ENCODE measurements at regions not wholly inside any gene's neighbourhood (a gene's known extent, or its start where the extent isn't known, plus 50 kb on each side); places are given as distances from the start of the nearest gene placed in this dataset.
"Not testable (repeated sequence)": the region's sequence is repeated elsewhere in the genome, so short reads cannot be mapped to it uniquely, and the experiment has no call there.

DNA sequence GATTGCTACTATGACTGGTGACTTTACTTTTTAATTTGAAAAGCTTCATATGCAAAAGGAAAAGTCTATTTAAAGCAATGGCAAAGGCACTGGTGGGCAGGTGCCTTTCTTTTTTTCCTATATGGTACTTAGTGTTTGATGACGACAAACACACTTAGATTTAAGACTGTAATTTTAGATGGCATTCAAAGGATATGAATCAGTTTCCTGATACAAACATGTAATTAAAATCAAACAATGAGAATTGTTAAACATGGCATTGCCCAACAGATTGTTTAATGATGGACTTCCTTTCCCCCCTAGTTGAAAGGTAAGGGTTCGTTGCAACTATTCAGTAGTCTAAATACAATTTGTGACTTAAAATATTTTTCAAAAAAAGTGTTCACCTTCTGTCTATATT lies 106.5 kb upstream of the SEMA3C start:
- Mint-ChIP-seq H3K4me3 (no peak overlapping the region), H3K27ac (no peak overlapping the region)

DNA sequence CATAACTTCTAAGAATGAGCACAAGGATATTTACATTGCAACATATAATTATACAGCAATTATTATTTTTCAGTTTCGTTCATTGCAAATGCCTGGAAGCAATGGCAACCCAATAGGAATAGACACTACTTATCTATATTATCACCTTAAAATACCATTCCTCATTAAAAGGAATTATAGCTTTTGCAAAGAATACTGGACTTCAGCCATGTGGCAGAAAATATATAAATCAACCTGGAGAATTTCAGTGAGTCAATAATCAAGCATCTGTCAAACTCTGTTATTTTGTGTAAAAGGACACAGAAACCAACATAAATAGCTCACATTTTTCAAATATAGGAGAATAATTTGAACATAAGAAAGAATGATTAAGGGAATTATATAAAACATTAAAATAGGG lies 96.1 kb upstream of the SEMA3C start:
- no peak overlapping the region for H3K27ac Mint-ChIP-seq
- H3K4me1 Mint-ChIP-seq: no peaks in the 10 kb centered on the region
- H3K4me3 Mint-ChIP-seq: no peak overlapping the region
- H3K27me3 Mint-ChIP-seq: no peaks in the 10 kb centered on the region
- H3K36me3 Mint-ChIP-seq: no peaks in the 10 kb centered on the region
- no peaks in the 10 kb centered on the region for H3K9me3 Mint-ChIP-seq
- DNase-seq: no peak

More for the DNA sequence above, 106.5 kb upstream of the SEMA3C start:
- Mint-ChIP-seq H3K36me3 (no peaks in the 10 kb centered on the region), H3K4me1 (no peaks in the 10 kb centered on the region), H3K27me3 (no peaks in the 10 kb centered on the region), H3K9me3 (no peaks in the 10 kb centered on the region)
- no peak for DNase-seq

DNA sequence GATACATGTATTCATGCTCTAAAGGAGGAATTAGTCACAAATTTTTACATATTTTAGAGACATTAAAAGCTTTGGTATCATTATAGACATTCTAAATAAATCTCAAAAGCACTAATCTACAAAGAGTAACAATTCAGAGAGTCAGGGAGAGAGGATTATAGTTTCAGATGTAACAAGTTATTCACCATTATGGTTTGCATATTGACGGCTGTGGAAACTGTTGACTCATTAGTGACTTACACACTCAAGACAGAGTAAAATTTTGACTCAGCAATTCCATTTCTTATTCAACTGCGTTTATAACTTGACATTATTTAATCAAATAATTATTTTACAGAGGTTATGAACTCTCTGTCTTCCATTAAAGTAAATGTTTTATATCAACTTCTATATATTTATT lies 95.4 kb upstream of the SEMA3C start:
- Mint-ChIP-seq H3K36me3 (no peaks in the 10 kb centered on the region), H3K4me1 (no peaks in the 10 kb centered on the region), H3K4me3 (no peak overlapping the region)

DNA sequence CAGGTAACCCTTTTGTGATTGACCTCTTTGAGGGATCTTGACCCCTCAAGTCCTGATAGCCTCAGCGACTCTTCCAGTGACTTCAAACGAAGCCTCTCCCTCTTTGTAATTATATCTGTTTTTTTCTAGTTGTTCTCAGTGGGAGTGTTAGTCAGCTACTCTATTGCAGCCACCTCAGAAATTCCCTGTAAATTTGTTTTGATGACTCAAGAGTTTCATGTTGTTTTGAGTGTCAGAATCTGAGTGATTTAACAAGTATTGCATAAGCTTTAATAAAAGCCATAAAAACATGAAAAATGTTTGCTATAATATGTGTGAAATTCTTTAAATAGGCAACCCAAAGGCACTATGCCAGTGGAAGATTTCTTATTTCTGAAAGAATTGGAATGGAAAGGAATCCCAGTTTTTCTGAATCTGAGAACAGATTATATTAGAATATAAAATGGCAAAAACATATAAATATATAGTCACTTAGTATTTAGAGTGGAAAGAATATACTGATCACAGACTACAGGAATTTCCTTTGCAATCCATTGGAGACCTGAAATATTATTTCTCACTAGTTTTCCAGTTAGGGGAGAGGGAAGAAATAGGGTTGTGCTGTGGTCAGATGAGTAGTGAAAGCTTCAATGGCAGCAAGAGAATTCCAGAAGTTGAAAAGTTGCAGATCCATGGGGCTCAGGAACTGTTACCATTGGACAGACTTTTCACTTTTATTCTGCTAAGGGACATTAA lies 94.4 kb upstream of the SEMA3C start:
- no peaks in the 10 kb centered on the region for H3K36me3 Mint-ChIP-seq
- DNase-seq: no peak
- no peaks in the 10 kb centered on the region for H3K27me3 Mint-ChIP-seq
- H3K4me1 Mint-ChIP-seq: no peaks in the 10 kb centered on the region
- H3K4me3 Mint-ChIP-seq: no peak overlapping the region
- H3K27ac Mint-ChIP-seq: no peak overlapping the region
- H3K9me3 Mint-ChIP-seq: peaks cover 3% of the 10 kb centered on the region

More for the DNA sequence above, 95.4 kb upstream of the SEMA3C start:
- Mint-ChIP-seq H3K27me3 (no peaks in the 10 kb centered on the region), H3K27ac (no peak overlapping the region), H3K9me3 (no peaks in the 10 kb centered on the region)
- no peak for DNase-seq

DNA sequence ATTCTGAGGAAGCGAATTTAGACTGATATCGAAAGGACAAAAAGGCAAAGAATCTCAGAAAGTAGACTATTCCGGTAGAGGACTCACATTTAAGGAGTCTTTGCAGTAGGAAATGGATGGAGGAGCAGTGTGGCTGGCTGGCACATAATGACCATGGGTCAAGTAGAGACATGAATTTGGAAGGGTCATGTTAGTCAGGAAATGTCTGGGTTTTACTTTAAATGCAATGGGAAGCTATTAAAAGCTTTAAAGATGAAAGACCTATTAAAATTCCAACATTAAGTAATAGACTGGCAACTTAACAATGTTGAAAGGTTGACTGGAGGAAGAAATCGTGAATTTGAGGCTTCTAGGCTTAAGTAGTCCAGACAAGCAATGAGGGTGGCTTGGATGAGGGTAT lies 90.0 kb upstream of the SEMA3C start:
- Mint-ChIP-seq H3K4me3 (no peak overlapping the region), H3K36me3 (no peaks in the 10 kb centered on the region), H3K27ac (no peak overlapping the region), H3K27me3 (no peaks in the 10 kb centered on the region), H3K9me3 (peaks cover 3% of the 10 kb centered on the region), H3K4me1 (no peaks in the 10 kb centered on the region)
- no peak for DNase-seq

DNA sequence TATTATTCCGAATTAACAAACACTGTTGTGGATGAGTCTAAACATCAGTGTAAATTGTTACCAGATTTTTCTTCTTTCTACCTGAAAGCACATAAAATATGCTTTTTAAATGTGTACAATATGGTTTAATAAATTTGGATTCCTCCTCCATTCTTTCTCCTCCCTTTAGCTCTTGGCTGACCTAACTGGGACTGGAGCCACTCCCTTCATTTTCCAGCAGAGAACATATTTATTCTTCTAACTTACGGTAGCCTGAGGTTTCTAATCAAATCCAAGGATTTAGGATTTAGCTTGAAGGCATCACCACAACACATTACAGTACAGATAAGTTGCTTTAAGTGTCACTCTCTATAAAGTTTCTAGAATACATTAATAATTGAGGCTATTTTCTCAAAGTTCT lies 88.2 kb upstream of the SEMA3C start:
- no peaks in the 10 kb centered on the region for H3K4me1 Mint-ChIP-seq
- no peak for DNase-seq
- H3K27ac Mint-ChIP-seq: no peak overlapping the region
- no peaks in the 10 kb centered on the region for H3K36me3 Mint-ChIP-seq
- H3K27me3 Mint-ChIP-seq: no peaks in the 10 kb centered on the region
- no peak overlapping the region for H3K4me3 Mint-ChIP-seq
- peaks cover 3% of the 10 kb centered on the region for H3K9me3 Mint-ChIP-seq

DNA sequence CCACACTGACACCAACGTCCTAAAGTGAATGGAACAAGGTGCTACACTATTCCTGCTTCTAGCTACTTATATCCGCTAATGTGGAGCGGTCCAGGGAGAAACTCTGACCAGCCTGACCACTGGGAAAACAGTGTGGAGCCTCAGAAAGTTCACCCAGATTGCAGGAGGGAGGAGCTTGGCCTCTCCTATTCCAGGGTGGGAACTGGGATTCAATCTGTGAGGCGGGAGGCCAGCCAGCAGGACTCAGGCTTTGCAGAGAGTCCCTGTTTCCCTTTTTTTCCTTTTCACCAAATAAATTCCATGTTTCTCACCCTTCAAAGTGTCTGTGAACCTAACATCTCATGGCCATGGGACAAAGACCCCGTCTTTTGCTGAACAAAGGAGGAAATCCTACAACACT lies 86.4 kb upstream of the SEMA3C start:
- Mint-ChIP-seq H3K4me3 (no peak overlapping the region), H3K9me3 (peaks cover 3% of the 10 kb centered on the region), H3K27me3 (no peaks in the 10 kb centered on the region), H3K4me1 (no peaks in the 10 kb centered on the region), H3K36me3 (no peaks in the 10 kb centered on the region), H3K27ac (no peak overlapping the region)
- no peak for DNase-seq

DNA sequence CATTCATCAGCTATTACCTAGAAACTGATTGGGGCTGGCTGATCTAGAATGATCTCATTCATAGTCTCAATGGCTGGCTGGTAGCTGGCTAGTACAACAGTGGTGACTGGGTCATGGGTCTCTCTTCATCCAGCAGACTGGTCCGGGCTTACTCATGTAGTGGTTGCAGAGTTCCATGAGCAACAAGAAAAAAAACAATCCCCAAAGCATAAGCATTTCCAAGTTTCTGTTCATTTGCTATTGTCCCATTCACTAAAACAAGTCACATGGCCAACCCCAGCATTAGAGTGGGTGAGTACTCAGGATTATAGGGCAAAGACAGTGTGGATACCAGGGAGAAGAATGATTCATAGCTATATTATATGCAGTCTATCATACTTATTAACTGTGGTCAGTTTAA lies 85.2 kb upstream of the SEMA3C start:
- H3K27me3 Mint-ChIP-seq: no peaks in the 10 kb centered on the region
- H3K4me1 Mint-ChIP-seq: no peaks in the 10 kb centered on the region
- no peak for DNase-seq
- H3K9me3 Mint-ChIP-seq: peaks cover 2% of the 10 kb centered on the region
- no peak overlapping the region for H3K27ac Mint-ChIP-seq
- no peaks in the 10 kb centered on the region for H3K36me3 Mint-ChIP-seq
- H3K4me3 Mint-ChIP-seq: no peak overlapping the region

DNA sequence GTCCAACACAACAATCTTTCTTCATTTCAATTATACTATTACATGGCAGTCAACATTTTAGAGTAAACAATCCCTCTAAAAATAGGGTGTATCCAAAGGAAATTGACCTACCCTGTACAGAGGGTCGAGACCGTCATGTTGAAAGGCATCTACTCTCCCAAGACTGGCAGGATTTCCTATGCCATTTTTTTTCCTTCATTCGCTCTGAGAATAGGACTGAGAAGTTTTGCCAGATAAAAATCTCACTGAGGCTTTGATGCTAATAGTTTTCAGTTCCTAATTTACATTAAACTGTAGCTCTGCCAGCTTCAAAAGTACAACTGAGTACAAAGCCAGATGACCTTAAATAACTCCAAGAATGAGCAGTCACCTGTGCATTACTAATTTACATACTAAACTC lies 84.5 kb upstream of the SEMA3C start:
- Mint-ChIP-seq H3K27me3 (no peaks in the 10 kb centered on the region), H3K27ac (no peak overlapping the region), H3K4me3 (no peak overlapping the region), H3K4me1 (no peaks in the 10 kb centered on the region), H3K36me3 (no peaks in the 10 kb centered on the region), H3K9me3 (no peaks in the 10 kb centered on the region)
- no peak for DNase-seq

DNA sequence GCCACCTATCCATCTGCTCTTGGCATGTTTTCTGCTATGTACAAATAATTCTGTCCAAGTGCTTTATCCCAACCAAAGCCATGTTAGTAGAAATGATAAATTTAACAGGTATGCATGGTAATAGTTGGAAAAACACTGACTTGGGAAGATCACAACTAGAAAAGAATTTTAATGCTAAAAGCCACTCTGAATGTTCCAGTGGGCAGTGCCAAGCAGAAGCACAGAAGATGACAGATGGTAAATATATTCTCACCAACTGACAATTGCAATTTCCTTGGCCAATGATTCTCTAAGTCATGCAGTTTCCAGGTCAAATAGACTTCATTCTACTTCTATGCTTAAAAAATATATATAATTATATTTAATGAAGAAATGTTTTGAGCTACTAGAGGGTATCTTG lies 83.6 kb upstream of the SEMA3C start:
- H3K36me3 Mint-ChIP-seq: no peaks in the 10 kb centered on the region
- no peak overlapping the region for H3K4me3 Mint-ChIP-seq
- no peaks in the 10 kb centered on the region for H3K9me3 Mint-ChIP-seq
- DNase-seq: no peak
- no peak overlapping the region for H3K27ac Mint-ChIP-seq
- H3K4me1 Mint-ChIP-seq: no peaks in the 10 kb centered on the region
- H3K27me3 Mint-ChIP-seq: no peaks in the 10 kb centered on the region

DNA sequence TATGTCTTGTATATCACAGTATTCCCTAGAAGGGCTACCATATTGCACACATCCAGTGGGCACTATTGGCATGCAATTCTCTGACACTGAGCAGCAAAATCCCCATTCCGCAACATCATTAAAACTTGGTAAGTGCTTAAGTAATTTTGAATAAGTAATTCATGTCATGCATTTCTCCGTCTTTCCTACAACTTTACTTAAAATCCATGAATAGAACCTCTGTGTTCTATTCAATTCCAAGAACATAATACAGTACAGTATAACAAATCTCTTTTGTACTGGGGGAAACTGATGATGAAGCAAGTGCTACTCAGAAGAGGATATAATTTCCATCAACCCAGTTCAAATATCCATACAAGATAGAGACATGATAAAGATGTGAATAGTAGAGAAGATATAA lies 80.9 kb upstream of the SEMA3C start:
- no peaks in the 10 kb centered on the region for H3K36me3 Mint-ChIP-seq
- no peak for DNase-seq
- H3K9me3 Mint-ChIP-seq: peaks cover 1% of the 10 kb centered on the region
- H3K27ac Mint-ChIP-seq: no peak overlapping the region
- H3K27me3 Mint-ChIP-seq: no peaks in the 10 kb centered on the region
- no peak overlapping the region for H3K4me3 Mint-ChIP-seq
- no peaks in the 10 kb centered on the region for H3K4me1 Mint-ChIP-seq

DNA sequence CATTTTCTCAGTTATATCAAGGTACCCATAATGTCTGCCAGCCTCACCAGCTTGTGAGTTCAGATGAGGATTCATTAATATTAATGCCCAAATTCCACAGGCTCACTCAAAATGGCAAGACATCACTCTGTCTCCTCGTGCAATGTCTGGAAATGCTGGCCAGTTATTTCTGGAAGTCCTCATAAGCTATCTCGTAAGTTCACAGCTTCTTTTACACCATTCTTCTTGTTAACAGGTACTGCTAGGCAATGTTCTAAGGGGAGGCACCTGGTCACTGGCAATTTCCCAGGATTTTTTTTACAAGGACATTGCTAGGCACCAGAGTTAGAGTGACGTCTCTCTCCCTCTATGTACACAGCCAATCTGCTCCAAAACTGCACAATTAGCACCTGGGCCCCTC lies 80.2 kb upstream of the SEMA3C start:
- peaks cover 1% of the 10 kb centered on the region for H3K9me3 Mint-ChIP-seq
- H3K4me1 Mint-ChIP-seq: no peaks in the 10 kb centered on the region
- H3K4me3 Mint-ChIP-seq: no peak overlapping the region
- no peaks in the 10 kb centered on the region for H3K27me3 Mint-ChIP-seq
- DNase-seq: no peak
- H3K27ac Mint-ChIP-seq: no peak overlapping the region
- H3K36me3 Mint-ChIP-seq: no peaks in the 10 kb centered on the region

DNA sequence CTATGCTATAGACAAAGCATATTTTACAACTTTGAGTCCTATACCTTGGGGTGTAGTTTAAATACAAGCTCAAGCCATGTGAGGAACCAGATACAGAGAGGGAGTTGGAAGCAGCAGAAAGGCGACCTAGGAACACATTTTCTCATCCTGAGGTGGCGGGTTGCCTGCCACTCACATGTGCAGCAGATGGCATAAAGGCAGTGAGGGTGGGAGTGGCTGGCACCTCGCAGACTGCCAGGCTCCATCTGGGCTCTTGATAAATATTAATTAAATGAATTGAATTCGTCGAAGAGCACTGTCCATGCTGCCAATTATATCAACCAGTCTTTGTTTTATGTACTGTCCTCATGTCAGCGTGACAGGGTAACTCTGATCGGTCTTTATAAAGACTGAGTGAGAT lies 79.0 kb upstream of the SEMA3C start:
- H3K36me3 Mint-ChIP-seq: no peaks in the 10 kb centered on the region
- no peak overlapping the region for H3K4me3 Mint-ChIP-seq
- no peaks in the 10 kb centered on the region for H3K4me1 Mint-ChIP-seq
- H3K27me3 Mint-ChIP-seq: no peaks in the 10 kb centered on the region
- H3K27ac Mint-ChIP-seq: no peak overlapping the region
- H3K9me3 Mint-ChIP-seq: peaks cover 1% of the 10 kb centered on the region
- no peak for DNase-seq

DNA sequence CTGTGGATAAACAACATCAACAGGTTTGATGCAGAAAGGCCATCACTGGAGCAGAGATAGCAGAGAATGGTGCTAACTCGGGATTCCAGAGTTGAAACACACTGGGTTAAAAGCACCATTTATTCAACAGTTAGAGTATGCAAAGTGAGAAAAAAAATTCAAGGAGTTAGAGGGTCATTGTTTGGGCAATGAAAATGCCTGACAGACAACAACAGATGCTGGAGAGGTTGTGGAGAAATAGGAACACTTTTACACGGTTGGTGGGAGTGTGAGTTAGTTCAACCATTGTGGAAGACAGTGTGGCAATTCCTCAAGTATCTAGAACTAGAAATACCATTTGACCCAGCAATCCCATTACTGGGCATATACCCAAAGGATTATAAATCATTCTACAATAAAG lies 77.4 kb upstream of the SEMA3C start:
- H3K27ac Mint-ChIP-seq, H3K9me3 Mint-ChIP-seq, H3K27me3 Mint-ChIP-seq, H3K36me3 Mint-ChIP-seq, H3K4me3 Mint-ChIP-seq, H3K4me1 Mint-ChIP-seq, DNase-seq: not testable (repeated sequence)

DNA sequence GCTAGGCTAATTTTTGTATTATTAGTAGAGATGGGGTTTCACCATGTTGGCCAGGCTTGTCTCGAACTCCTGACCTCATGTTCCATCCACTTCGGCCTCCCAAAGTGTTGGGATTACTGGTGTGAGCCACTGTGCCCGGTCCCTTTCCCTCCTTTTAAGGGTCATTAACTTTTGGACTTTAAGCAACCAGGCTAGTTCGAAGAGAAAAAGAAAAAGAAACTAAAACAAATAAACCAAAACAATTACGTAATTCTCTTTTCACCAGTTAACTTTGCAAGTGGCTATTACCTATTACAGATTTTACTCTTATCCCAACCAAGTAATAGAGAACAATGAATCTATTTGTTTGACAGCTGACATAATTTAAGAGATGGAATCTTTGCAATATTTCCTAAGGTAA lies 72.8 kb upstream of the SEMA3C start:
- H3K36me3 Mint-ChIP-seq: no peaks in the 10 kb centered on the region
- H3K4me3 Mint-ChIP-seq: no peak overlapping the region
- H3K27me3 Mint-ChIP-seq: no peaks in the 10 kb centered on the region
- DNase-seq: no peak
- no peak overlapping the region for H3K27ac Mint-ChIP-seq
- no peaks in the 10 kb centered on the region for H3K4me1 Mint-ChIP-seq
- H3K9me3 Mint-ChIP-seq: peaks cover 1% of the 10 kb centered on the region

DNA sequence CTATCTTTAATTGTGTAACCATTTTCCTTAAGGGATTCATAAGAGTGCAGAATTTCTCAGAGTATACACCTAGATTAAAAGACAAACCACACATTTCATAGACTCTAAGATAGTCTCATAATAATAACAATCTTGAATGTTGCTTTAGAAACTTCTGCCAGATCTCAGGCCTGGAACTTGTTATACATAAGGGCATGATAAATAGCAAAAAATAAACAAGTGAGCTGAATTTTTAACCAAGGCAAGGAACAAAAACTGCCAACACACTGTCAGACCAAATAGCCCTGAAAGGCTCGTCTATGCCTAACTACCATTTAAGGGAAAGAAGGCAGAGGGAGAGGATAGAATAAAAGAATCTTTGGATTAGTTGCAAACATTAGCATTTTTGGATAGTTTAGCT lies 65.8 kb upstream of the SEMA3C start:
- Mint-ChIP-seq H3K4me1 (no peaks in the 10 kb centered on the region), H3K27me3 (no peaks in the 10 kb centered on the region), H3K36me3 (no peaks in the 10 kb centered on the region), H3K9me3 (no peaks in the 10 kb centered on the region), H3K4me3 (no peak overlapping the region), H3K27ac (no peak overlapping the region)
- no peak for DNase-seq

DNA sequence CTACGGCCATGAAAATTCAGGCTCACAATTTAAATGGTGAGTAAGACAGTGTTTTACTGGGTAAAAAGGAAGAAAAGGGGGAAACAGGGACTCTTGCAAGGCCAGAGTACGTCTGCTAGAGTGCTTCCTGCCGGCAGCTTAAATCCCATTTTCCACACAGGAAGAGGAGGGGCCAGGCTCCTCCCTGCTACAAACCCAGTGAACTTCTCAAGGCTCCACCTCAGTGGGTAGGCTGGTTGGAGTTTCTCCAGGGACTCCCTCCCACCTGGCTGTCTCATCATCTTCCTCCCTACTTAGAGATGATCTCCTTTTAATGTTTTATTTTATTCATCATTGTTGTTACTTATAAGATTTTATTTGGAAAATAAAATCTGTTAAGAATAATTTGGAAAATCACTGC lies 62.6 kb upstream of the SEMA3C start:
- H3K4me3 Mint-ChIP-seq: no peak overlapping the region
- no peak overlapping the region for H3K27ac Mint-ChIP-seq
- H3K36me3 Mint-ChIP-seq: no peaks in the 10 kb centered on the region

More for the DNA sequence above, 62.6 kb upstream of the SEMA3C start:
- H3K27me3 Mint-ChIP-seq: no peaks in the 10 kb centered on the region
- H3K9me3 Mint-ChIP-seq: no peaks in the 10 kb centered on the region
- DNase-seq: no peak
- H3K4me1 Mint-ChIP-seq: no peaks in the 10 kb centered on the region
